Heart right ventricle (tissue), 16 donors: ENCODE measurements at regions not wholly inside any gene's neighbourhood (a gene's known extent, or its start where the extent isn't known, plus 50 kb on each side); places are given as distances from the start of the nearest gene placed in this dataset.

Source experiments
- ATAC-seq, 8 donors: fragments of 200-7000 bp; cut with Tn5 transposase; one replicate each; pipeline ENCODE4 v1.9.1; 2020; ENCODE audit warnings: mild to moderate bottlenecking in 8 of 8, moderate library complexity in 8 of 8, moderate number of reproducible peaks in 1 of 8
- DNase-seq, 2 donors: peaks; one replicate each; pipeline ENCODE4 v3.0.0-alpha.2; 2020
- H3K27ac ChIP-seq, 10 donors: fragments of 200-600 bp; sonication (generic) in 2 of 10; one replicate each; pipeline versions ENCODE4 v1.5.0 to v1.8.0; 2020 to 2022; ENCODE audit warnings: mild to moderate bottlenecking in 3 of 10
- H3K27me3 ChIP-seq, 7 donors: fragments of 200-600 bp; one replicate each; pipeline ENCODE4 v1.8.0; 2021 to 2022; ENCODE audit warnings: mild to moderate bottlenecking in 2 of 7
- H3K36me3 ChIP-seq, 9 donors: fragments of 200-600 bp; sonication (generic) in 1 of 9; one replicate each; pipeline versions ENCODE4 v1.5.0 to v1.8.0; 2020 to 2022; ENCODE audit warnings: mild to moderate bottlenecking in 2 of 9
- H3K4me1 ChIP-seq, 9 donors: fragments of 200-600 bp; sonication (generic) in 1 of 9; one replicate each; pipeline versions ENCODE4 v1.5.0 to v1.8.0; 2020 to 2022; ENCODE audit warnings: mild to moderate bottlenecking in 4 of 9
- H3K4me3 ChIP-seq, 10 donors: fragments of 200-600 bp; sonication (generic) in 2 of 10; one replicate each; pipeline versions ENCODE4 v1.5.0 to v1.8.0; 2020 to 2022; ENCODE audit warnings: mild to moderate bottlenecking in 7 of 10, moderate library complexity in 2 of 10
- H3K9me3 ChIP-seq, 11 donors: fragments of 200-600 bp in 10 of 11; sonication (generic) in 2 of 11; one replicate each; pipeline versions ENCODE4 v1.5.0 to v1.8.0; 2013 to 2022; ENCODE audit warnings: mild to moderate bottlenecking in 2 of 11, control low read depth in 1 of 11, moderate library complexity in 1 of 11
- CTCF ChIP-seq, 9 donors: fragments of 200-600 bp; sonication (generic) in 2 of 9; IDR thresholded peaks; one replicate each; pipeline versions ENCODE4 v1.5.0 to v1.8.0; 2021 to 2022; ENCODE audit warnings: antibody characterized with exemption in 9 of 9, mild to moderate bottlenecking in 5 of 9, moderate library complexity in 1 of 9
- WGBS, 2 donors: extraction: QIAGEN DNeasy Blood & Tissue Kit; methylation state at CpG; one replicate each; pipeline ENCODE4 v1.1.7; 2013; ENCODE audit warnings: inconsistent platforms in 1 of 2; 5-methylcytosine and 5-hydroxymethylcytosine counted together
- intact Hi-C, 10 donors: fragments of 100-400 bp; cut with DNase I; formaldehyde crosslinking; loops; one replicate each; pipeline versions ENCODE4 v1.11.1 to v1.14.2; 2022
- donor health status: Arrhythmogenic right ventricular cardiomyopathy.
- donor health status: ischemic (EF 13 %, LVEDD 7.1; RV severe dilation, severe dysfunction).
- donor health status: healthy with polysubstance abuse.
- donor health status: DM: no; HTN: yes; CAD: no.
- donor health status: DM: no; HTN: no; CAD: no.
- donor health status: ischemic (EF 25% LVEDD 6.9; RV normal size, moderate dysfunction).
- donor health status: ischemic (EF 25% LVEDD 5.7; RV mildly dilated, moderate dysfunction).
- donor health status: healthy.
- donor health status: DM: yes; HTN: yes; CAD: no.
- donor health status: Ischemic cardiomyopathy.
- donor health status: ischemic (EF 35%, LVEDD 5.7; RV mildly dilated, moderate dysfunction).
- donor health status: nonischemic (EF 11% LVEDD 7.7; RV severe dilation, severe dysfunction).
- donor health status: DM: yes; HTN: yes; CAD: no.
- donor health status: PGD.
- donor health status: ischemic (EF 29% LVEDD 5.4; RV normal size, mild dysfunction).
- donor health status: nonischemic (EF 23%, LVEDD 6.1; RV moderate dilation, normal function).

- Histone ChIP-seq H3K4me1 (peaks cover 0 to 43% (median 7%) of the 10 kb centered on the region in 9 donors), H3K9me3 (peaks cover 0 to 19% (median 0%) of the 10 kb centered on the region in 11 donors), H3K4me3 (no peak overlapping the region), H3K36me3 (no peaks in the 10 kb centered on the region), H3K27me3 (peaks cover 0 to 28% (median 10%) of the 10 kb centered on the region in 7 donors), H3K27ac (no peak overlapping the region)
- no peak for TF ChIP-seq CTCF (IDR thresholded peaks at IDR 0.05)
- intact Hi-C loops: no loop called here
- ATAC-seq (no peak), DNase-seq (no peak)
- WGBS, 2 donors: 89 to 90% methylated on average over 22 of the region's 22 CpGs
These were observed 64.6 kb downstream of the CPN2 start for GRCh38 chr3:194286375-194287146.

- TF ChIP-seq CTCF (IDR thresholded peaks at IDR 0.05): no peak
- Histone ChIP-seq H3K4me3 (no peak overlapping the region), H3K27ac (no peak overlapping the region), H3K36me3 (no peaks in the 10 kb centered on the region), H3K9me3 (peaks cover 0 to 23% (median 0%) of the 10 kb centered on the region in 11 donors), H3K4me1 (peaks cover 0 to 39% (median 7%) of the 10 kb centered on the region in 9 donors), H3K27me3 (peaks cover 0 to 26% (median 10%) of the 10 kb centered on the region in 7 donors)
- WGBS, 2 donors: 95% methylated on average over 3 of the region's 3 CpGs
- DNase-seq: no peak
- ATAC-seq: no peak
- intact Hi-C loops: no loop called here
These were observed 63.8 kb downstream of the CPN2 start for GRCh38 chr3:194287374-194287773.

GRCh38 chr3:194287977-194288706 lies 63.0 kb downstream of the CPN2 start:
- H3K4me3 ChIP-seq: no peak overlapping the region
- intact Hi-C loops: no loop called here
- H3K9me3 ChIP-seq: peaks cover 0 to 23% (median 0%) of the 10 kb centered on the region in 11 donors
- 96 to 97% methylated on average over 5 of the region's 5 CpGs for WGBS, 2 donors
- no peak overlapping the region for H3K27ac ChIP-seq
- no peak for TF ChIP-seq CTCF (IDR thresholded peaks at IDR 0.05)
- ATAC-seq: no peak
- peaks cover 0 to 31% (median 5%) of the 10 kb centered on the region in 9 donors for H3K4me1 ChIP-seq
- H3K27me3 ChIP-seq: peaks cover 0 to 33% (median 11%) of the 10 kb centered on the region in 7 donors
- no peaks in the 10 kb centered on the region for H3K36me3 ChIP-seq
- no peak for DNase-seq
